HG03103 (cell line): ENCODE measurements at regions not wholly inside any gene's neighbourhood (a gene's known extent, or its start where the extent isn't known, plus 50 kb on each side); places are given as distances from the start of the nearest gene placed in this dataset.

ENCODE experiments used
- ATAC-seq: cut with Tn5 transposase; IDR thresholded peaks from one replicate; pipeline ENCODE4 v1.9.1; 2021; ENCODE audit warnings: low read depth; ENCODE audit not compliant: unreplicated experiment

DNA sequence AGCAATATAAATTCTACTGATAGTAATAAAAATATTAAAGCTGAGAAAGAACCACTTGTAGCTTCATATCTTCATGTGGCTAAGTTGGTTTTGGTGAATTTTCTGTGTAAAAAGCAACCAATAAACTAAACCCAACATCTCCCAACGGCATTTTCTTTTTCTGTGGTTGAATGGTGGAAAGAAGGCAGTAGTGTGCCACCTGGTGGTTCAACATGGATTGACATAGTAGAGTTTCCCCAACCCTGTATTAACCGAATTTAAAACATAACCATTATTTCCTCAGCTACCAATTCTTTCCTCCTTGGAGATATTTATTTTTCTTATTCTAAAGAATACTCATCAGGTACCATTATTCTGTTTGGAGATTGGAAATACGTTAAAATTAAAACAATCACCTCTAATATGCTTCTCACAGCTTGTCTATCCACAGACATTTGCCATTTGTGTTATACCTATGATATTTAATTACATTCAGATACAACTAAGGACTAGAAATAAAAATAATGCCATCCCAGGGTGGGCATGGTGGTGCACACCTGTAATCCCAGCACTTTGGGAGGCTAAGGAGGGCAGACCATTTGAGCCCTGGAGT lies 117.1 kb upstream of the EEF1E1 start:
- peak; percentile 72 for ATAC-seq

DNA sequence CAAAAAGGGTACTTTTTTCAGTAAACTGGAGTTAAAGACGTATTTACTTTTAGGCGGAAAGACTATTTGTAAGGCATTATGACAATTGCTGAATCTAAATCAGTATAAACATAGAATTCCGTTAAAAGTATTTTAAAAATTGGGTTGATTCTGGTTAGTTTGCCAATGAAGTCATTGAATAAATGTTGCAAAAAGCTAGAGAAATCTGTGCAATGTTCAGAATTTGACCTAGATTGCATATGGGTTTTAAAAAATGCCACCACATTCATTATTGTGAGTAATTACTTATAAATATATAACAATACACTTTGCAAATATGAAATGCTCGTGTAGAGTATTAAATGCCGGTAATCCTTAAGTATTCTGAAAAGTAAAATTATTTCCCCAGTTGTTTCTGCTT lies 116.5 kb upstream of the EEF1E1 start:
- no peak for ATAC-seq

DNA sequence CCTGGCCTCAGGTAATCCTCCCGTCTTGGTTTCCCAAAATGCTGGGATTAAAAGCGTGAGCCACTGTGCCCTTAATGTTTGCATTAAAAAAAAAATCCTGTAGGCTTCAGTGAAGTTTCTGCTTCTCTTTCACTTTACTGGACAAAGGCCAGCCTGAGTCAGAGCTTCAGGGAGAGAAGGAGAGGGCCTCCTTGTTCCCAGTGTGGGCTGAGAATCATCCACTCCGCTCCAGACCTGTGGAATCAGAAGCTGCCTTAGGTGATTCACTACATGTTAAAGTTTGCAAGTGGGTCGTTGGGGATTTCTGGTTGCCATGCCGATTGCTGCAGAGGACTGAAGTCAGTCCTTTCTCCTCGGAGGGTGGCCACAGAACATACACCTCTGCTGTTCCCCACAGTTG lies 113.3 kb upstream of the EEF1E1 start:
- ATAC-seq = no peak

DNA sequence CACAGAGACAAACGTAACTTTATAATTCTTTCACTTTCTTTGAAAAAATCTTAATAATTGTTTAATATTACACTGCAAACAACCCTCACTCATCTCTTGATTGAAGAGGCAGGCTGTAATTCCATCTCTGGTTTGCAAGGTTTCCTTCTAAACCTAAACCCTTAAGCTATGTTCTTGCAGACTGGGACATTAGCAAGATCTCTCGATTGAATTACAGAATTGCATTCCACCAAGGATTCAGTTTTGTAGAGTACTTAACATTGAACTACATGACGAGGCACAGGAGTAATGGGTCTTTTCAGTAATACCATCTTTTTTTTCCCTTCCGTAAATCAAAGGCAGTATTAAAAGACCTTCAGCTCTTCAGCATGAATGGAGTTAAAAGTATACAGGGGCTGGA lies 111.6 kb upstream of the EEF1E1 start:
- no peak for ATAC-seq

DNA sequence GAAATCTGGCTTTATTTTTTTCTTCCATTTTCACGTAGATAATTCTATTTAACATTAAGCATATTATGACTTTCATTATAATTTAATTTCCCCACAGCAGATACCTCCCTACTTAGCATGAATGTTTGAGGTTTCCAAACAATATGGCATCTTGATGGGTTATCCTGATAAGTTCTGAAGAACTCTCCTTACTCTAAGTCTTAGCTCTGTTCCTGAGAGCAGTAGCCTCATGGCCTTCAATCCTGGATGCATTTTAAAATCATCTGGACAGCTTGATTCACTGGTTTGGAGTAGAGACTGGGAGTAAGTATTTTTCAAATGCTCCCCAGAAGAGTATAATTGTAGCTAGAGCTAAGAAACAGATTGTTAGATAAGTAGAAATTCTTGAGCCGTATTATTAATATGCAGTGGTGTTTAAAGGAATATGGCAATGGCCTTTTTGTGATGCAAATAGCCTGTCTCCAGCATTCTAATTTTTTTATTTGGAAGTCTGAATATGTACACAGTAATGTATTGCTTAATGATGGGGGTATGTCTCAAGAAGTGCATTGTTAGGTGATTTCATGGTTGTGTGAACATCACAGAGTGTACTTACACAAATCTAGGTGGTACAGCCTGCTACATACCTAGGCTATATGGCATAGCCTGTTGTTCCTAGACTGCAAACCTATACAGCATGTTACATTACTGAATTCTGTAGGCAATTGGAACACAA lies 110.5 kb upstream of the EEF1E1 start:
- ATAC-seq = no peak

DNA sequence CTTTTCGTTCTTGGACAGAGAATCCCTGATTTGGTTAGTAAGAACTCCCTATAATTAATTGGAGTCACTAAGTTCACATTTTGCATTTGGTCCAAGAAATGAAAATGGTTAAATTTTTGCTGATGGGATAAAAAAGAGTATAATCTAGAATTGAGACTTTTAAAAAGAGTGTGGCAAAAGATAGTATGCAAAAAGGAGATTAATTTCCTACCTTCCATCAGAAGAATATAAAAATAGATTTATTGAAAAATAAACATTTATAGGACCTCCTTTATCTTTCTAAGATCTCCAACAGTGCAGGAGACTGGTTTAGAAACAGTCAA lies 105.5 kb upstream of the EEF1E1 start:
- ATAC-seq = no peak

DNA sequence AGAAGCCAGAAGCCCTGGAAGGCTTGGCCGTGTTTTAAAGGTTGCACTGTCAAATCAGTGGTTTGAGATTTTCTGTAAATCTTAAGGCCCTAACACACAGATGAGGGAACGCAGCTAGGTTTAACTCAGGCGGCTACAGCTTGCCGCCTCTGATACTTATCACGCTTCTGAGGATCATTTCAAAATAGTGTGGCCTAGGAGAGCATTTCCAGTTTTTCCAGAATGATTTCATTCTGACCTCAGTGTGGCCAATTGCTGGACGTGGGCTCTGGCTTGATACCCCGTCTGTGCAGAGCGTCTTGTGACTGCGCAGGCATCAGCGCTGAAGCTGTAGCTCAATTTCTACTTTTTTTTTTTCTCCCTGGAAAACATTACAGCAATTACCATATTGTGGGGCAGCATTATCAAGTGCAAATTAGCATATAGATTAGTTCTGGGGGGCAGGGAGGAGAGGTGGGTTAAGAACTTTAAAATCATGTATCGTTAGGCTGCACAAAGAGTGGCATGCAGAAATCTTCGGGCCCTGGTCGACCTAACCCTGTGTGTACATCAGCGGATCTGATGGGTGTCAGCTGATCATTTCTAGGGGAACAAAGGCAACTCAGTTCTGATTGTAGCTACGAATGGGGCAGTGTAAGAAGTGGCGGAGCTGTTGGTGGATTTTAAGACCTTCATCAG lies 105.0 kb upstream of the EEF1E1 start:
- no peak for ATAC-seq

DNA sequence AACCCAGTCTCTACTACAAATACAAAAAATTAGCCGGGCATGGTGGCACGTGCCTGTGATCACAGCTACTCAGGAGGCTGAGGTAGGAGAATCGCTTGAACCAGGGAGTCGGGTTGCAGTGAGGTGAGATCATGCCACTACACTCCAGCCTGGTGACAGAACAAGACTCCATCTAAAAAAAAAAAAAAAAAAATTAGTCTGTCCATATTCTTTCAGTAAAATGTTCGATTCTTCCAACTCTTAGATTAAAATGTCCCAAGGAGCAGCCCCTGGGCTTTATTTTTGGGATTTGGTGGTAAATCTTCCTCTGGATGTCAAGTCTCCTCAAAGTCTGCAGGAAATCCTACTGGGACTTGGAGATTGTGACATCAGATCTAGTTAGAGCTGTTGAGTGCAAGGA lies 101.0 kb upstream of the EEF1E1 start:
- ATAC-seq = no peak

DNA sequence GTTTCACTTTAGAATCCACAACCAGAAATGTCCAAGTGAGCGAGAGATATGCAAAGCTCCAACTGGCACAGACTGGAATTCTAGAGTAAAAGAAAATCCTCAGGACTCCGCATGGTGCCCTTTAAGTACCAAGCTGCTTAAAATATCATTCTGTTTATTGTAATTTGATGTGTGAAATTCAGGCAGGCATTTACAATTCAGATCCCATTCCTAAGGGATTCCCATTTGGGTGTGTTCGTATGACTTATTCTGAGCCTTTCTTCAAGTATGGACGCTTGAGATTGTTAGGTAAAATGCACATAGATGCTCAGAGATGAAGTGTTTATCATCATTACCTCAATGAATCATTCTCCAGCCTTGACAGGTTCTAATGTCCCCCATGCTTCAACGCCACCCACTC lies 99.3 kb upstream of the EEF1E1 start:
- ATAC-seq = no peak

DNA sequence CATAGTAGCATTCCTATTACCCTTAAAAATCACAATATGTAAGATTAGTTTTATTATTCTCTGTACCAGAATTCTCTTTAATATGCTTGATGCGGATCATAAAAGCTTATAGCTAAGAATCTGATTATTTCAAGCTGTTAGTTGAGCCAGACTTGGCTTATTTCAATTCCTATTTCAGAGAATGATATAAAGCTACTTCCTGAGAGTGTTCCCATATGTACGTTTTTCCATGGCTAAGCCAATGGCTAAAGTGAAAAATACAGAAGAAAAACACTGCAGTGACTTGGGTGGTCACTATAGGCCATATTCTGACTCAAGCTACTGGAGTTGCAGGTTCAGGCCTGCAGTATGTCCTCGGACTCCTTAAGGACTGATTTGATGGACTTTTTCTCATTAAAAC lies 97.9 kb upstream of the EEF1E1 start:
- ATAC-seq = no peak

DNA sequence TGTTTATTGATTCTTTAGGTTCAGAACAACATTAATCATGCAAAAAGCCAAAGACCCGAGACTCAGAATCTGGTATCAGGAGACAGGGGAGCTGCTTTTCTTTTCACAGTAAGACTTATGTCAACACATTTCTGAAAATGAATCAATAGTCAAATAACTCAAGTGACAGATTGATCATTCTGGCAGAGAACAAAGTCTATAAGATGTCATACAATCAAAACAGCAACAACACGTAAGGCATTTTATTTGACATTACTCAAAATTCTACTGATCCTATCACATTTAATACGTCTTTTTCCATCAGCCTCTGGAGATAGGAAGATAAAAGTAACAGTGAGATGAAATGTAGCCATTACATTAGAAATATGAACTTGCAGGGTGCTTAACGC lies 93.4 kb upstream of the EEF1E1 start:
- no peak for ATAC-seq

DNA sequence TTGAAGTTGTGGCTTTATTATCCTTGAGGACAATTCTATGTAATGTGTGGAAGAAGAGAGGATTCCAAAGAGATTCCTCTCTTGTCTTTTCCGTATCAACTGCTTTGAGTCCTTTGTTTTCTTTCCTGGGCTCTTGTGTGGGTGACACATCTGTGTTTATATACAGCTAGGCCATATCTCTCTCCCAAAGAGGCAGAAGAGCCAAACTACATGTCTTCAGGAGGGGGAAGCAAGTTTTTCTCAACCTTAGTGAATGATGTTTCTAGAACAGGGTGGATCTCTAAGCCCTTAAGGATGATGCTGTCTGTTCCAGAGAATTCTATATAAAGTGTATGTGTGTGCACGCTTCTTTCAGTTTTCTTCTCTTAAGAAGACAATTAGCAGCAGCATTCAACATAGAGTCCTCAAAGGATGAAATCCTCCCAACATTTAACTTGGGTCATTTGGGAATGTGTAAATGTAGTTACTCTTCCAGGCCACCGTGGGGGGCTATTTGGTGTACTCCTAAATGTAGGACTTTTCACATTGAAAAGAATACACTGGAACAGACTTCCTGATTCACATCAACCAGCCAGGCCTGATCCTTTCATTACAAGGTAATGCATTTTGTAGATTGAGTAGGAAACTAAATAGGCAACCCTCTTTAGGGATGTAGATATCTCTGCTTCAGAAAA lies 92.8 kb upstream of the EEF1E1 start:
- ATAC-seq = no peak

DNA sequence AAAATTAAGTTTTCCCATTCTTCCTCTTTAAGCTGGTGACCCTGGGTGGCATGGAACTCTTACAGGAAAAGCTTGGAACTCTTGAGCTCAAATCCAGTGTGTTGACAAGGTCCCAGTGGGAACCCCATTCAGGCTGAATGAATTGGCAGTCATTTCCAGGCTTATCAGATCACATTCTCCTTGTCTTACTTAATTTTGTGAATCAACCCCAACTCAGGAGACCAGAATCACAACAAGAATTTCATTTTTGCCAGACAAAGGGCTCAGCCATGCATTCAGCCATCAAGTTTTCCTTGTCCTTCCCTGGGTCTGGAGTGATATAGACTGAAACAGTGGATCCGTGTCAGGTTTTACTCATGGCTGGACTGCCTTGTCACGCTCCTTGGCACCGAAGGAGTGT lies 92.1 kb upstream of the EEF1E1 start:
- no peak for ATAC-seq

DNA sequence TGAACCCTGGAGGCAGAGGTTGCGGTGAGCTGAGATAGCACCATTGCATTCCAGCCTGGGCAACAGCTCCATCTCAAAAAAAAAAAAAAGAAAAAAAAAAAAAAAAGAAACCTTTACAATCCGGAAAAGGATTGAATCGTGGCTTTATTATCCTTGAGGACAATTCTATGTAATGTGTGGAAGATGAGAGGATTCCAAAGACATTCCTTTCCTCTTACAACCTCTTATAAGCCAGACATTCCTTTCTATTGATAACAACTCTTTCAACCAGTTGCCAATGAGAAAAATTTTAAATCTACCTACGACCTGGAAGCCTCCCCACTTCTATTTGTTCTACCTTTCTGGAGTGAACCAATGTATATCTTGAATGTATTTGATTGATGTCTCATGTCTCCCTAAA lies 91.2 kb upstream of the EEF1E1 start:
- ATAC-seq = no peak

DNA sequence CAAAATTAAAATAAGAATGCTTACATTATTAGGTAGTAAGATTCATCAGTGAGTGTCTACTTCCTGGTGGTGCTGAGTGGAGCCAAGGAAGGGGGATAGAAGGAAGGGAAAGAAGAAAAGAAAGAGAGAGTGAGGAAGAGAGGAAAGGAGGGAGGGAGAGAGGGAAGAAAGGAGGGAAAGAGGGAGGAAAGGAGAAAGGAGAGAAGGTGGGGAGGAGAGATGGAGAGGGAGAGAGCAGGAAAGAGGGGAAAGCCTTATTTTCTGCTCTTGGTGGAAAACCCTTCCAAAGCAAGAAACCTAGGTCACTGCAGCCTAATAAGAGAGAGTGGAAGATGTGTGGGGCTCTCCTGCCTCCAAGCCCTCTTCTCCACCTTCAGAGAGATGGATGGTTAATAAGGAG lies 90.2 kb upstream of the EEF1E1 start:
- no peak for ATAC-seq

DNA sequence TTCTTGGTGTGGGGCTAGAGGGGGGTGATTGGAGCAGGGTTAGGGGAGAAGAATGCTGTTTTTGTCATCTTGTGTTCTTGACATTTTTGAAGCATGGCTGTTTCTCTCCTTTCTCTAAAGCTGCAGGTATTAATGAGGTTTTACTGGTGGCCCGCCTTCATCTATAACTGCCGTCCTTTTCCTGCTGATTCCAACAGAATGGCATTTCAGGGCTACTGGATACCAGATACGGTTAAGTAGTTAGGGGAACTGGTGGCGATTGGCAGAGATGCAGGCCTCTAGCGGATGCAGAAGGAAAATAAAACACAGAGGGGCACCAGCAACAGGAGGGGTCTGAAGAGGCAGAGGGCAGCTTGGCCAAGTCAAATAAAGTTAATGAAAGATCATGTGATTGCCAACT lies 89.7 kb upstream of the EEF1E1 start:
- ATAC-seq = no peak

DNA sequence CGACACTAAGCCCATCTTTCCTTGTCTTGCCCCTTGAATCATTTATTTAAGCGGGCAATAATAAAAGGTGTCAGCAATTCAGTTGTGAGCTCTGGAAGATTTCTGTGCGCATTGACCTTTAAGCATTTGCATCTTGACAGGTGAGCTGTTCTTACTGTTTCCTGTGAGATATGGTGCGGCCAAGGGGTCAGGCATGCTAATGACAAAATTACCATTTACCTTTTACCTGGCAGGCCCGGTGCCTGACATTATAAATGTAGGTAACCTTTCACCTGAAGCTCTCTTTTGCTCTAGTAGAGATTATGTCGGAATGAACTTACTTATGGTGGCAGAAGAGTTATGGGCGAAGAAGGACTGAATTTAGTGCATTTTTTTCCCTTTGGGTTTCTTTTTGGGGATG lies 89.3 kb upstream of the EEF1E1 start:
- ATAC-seq = no peak

DNA sequence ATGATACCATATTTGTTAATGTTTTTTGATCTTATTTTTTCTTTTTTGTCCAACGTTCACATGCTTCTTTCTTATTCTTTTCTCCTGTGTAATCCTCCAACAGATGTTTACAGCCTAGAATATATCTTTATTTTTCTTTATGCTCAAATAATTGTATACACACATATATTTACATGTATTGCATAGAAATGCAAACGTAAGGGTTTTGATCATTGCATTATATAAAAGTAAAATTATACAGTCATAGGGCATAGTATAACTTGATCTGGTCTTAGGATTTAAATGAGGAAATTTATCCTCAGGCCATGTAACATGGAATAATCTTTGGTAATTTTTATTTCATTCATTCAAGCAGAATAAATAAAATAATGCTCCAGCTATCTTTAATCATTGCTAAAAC lies 84.9 kb upstream of the EEF1E1 start:
- ATAC-seq = no peak

DNA sequence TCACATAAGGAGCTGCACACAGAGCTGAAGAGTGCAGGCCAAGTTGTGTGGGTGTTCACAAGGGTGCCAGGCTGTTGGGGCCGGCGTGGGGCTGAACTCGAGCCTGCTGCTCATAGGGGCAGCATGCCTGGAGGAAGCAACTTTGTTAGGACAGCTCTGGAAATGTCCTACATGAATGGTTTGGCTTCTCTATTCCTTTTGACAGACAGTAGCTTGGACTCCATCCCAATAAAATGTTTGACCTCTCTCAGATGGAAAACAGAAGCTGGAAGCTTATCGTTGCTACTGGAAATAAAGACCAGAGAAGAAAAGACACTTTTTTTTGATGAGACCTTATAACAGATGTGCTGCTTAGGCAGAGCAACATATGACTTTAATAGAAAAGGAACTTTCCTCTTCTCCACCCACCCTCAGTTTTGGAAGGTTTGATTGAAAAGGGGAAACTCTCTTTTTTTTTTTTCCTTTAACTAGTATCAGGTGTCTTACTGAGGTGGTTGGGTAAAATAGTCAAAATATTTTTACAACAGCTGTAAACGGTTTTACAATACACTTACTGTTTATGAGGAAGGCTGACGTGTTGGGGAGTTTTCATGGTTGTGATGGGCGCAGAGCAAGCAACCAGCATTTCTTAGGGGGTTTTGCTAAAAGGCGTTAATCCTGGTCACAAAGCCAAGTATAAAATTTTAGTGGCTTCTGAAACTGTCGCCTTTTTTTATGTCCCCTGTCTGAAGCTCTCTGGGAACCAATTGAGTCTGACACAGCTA lies 80.7 kb upstream of the EEF1E1 start:
- ATAC-seq = no peak

DNA sequence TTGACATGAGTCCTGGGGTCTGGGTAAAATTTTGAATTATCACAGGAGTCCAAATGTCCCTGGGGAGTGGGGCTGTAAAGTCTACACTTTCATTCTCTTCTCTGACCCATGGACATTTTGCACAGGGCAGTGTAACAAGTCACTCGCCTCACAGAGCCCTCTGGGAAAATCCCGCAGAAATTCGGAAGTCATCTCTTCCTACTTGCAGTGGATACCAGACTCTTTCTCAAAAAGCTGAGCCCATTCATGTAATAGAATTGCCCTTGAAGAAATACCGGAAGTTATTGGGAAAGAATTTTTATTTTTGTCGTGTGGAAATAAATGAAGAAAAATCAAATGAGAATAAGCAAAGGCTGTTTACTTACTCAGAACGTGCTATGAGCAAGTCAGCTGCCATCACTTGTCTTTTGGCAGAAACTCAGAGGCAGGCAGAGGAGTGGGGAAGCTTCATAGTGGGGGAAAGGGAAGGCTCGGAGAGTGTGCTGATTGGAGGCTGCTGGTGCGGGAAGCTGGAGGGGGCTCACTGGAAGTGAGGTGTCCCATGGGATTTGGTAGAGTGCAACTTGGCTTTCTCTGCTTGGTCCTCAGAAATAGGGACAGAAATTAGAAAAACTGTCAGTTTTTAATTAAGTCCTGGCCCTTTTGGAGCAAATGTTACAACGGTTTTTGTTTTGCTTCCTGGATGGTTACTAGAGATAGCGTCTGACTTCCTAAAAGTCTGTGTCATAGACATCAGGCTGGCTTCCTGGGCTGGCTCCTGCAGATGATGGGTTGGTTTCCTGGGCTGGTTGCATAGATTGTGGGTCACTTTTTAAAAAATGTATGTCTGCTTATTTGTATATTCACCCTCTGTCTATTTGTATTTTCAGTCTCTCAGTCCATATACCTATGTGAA lies 79.8 kb upstream of the EEF1E1 start:
- ATAC-seq = no peak
